NCI-H82 treated with DMSO at 0.1 percent for 48 hours (cell line): ENCODE measurements at regions not wholly inside any gene's neighbourhood (a gene's known extent, or its start where the extent isn't known, plus 50 kb on each side); places are given as distances from the start of the nearest gene placed in this dataset.

Experiments
- DNase-seq: peaks from one replicate; lab custom pipeline; 2025; ENCODE audit not compliant: unreplicated experiment; lab: John Stamatoyannopoulos, UW

DNA sequence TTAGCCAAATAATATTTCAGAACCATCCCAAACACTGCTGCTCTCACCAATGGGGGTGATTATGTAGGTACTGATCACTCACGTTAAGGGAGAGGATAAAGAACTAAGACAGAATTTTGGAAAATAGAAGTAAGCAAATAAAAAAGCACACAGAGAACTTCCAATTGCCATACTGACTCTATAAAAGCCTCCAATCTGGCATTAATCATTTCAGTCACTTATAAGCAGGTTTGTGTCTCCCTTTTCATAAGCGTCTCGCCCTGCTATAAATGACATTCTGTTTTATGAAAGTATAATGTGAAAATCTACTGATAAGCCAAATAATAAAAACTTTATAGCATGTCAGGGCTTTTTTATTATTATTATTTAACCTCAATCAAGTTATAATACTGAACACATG is 435.2 kb downstream of the ETNK1 start:
- DNase-seq, result no peak

DNA sequence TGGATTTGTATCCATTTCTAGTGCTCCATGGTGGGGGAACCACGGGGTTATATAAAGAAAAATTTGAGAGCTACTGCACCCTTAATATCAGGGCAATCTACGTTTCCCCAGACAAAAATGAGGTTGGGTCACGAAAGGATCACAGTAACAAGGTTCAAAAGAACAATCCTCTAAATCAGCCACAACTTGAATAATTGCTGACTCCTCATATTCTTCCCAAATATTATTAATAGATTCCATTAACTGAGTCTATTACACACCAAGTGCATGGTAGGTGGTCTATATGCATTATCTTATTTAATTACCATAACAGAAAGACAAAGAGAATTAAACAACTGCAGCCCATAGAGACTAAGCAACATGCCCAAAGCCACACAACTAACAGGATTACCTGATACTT is 438.2 kb downstream of the ETNK1 start:
- no peak for DNase-seq

DNA sequence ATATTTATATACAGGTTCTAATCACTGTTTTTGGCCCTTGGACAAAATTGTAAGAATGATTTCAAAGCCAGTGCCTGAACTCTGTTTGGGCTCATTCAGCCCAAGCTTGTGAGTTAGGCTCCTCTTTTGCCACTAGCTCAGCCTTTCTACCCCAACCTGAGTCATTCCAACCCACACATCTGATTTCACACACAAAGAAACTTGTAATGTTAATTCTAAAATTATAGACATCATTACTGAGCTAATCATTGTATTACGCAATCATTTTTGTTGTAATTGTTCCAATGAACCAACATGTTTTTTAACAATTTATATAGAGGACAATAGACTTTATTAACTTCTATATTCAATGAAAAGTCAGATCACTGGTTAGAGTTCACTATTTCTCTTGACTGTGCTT is 441.1 kb downstream of the ETNK1 start:
- no peak for DNase-seq

DNA sequence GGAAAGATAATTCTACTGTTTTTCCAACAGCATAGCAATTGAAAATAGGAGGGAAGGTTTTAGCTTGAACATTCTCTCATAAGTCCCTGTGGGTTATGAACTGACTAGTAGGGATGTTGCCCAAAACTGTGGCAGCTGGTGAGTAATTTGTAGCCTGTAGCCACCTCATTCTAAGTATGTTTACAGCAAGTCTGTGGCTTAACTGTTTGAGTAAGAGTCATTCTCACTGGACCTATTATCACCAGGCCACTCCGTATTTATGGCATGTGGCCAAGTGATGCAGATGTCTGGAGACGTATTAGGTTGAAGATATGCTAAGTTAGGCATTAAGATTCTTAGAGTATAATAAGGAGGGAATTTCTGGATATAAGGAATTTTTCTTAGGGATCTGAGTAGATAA is 458.3 kb downstream of the ETNK1 start:
- peak; percentile 86 for DNase-seq

- DNase-seq, result peak; percentile 48
Measured at GRCh38 chr12:23084236-23084995, 459.4 kb downstream of the ETNK1 start.

DNA sequence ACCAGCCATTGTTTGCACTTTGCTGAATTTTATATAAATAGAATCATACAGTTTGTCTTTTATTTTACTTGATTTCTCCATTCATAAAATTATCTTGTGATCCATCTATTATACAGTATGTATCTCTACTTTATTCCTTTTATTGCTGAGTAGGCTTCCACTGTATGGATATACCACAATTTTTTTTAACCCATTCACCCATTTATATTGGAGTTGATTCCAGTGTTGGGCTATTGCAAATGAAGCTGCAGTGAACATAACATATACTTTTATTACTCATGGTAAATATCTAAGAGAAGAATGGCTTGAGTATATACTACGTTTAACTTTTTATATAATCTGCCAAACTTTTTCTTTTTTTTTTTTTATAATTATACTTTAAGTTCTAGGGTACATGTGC is 463.6 kb downstream of the ETNK1 start:
- no peak for DNase-seq

DNA sequence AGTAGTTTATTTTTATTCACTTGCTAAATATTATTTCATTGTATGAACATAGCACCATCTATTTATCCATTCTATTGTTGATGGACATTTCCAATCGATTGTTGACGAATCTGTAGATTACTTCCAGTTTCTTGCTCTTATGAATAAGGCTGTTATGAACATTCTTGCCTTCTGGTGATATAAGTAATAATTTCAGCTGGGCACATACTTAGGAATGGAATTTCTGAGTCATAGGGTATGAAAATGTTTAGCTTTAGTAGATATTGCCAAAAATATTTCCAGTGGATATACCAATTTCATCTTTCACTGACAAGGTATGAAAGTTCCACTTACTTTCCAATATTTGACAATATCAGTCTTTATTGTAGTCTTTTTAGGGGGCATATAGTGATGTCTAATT is 468.5 kb downstream of the ETNK1 start:
- no peak for DNase-seq

- DNase-seq, result no peak
Measured at GRCh38 chr12:23096321-23096720, 471.4 kb downstream of the ETNK1 start.

- DNase-seq, result no peak
Measured at GRCh38 chr12:23098110-23098509, 473.1 kb downstream of the ETNK1 start.

DNA sequence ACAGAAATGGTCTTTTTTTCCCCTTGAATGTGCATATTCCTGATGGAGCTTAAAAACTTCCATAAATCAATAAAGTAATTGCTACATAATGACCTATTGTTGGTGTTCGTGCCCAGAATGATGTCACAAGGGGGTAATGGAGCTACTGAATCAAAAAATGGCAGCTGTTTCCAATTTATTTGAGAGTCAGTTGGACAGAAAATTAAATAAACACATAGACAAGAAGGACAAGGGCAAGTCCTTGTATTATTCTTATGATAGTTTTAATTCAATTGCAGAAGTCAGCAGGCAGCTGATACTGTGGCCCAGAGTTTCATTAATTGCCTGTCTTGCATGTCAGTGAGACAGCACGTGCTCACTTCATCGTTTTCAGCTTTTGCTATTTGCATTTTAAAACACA is 473.5 kb downstream of the ETNK1 start:
- DNase-seq, result no peak

DNA sequence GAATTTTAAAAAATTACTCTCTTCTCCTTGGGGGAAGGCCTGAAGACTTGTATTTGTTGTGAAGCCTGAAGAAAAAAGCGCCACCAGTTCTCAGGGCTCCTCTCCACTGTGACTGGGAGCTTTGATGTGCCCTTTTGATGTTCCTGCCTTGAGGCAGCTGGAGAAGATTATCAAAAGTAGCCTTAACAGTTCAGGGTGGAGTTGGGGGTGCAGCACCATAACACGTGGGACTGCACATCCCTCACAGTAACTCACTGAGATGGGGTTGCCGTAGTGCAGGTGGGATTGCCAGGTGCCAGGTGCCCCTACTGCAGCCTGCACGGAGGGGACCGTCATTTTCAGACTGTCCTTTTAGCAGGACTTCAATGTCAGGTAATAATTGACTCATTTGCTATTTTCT is 474.1 kb downstream of the ETNK1 start:
- DNase-seq, result no peak

DNA sequence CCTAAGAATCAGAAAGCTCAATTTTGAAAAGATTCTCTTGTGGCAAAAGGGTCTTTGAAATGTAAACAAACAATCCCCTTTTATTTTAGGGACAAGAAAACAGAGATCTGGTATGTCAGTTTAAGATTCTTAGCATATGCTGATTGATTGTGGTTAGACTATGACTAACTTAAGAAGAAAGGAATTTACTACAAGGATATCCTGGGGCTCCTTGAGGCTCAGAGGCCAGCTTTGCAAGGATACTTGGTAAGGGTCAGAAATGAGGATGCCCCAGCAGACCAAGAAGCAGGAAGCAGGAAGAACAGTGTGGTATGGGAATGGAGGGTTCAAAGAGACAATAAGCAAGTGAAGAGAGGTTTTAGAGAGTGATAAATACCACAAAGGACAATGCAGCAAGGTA is 474.6 kb downstream of the ETNK1 start:
- no peak for DNase-seq

GRCh38 chr12:23108957-23109356 is 484.0 kb downstream of the ETNK1 start:
- no peak for DNase-seq

- no peak for DNase-seq
Measured at GRCh38 chr12:23113781-23114180, 488.8 kb downstream of the ETNK1 start.

- no peak for DNase-seq
Measured at GRCh38 chr12:23115984-23116383, 491.0 kb downstream of the ETNK1 start.

DNA sequence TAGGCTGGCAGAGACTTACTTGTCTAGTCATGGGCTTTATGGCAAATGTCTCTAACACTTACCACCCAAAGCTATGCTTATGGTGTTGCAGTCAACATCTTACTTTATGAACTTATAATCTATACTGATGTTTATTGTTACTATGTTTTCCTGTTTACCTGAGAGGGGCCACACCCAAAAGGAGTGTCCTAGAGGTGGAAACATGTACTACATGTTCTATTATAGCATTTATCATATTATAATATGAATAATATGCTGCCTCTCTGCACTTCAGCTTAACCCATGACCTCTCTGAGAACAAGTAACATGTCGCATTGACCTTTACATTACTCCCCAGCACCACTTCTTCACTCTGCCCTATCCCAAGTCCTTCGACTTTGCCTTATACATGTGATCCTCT is 501.8 kb downstream of the ETNK1 start:
- no peak for DNase-seq

DNA sequence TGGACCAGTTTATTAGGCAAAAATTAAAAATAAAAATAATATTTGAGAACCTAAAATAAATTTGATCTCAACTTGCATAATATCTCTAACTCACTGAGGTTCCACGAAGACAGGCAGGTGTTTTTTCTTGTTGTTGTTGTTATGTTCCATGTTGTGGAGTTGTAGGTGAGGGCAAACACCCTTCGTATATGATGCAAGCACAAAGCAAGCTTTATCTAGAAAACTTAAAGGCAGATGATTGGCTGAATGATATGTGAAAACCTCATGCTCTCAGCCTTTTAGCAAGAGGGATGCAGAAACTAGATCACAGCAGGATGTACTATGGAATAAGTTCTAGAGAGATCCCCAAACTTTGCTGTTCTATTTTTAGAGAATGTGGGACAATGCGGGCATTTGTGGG is 502.7 kb downstream of the ETNK1 start:
- no peak for DNase-seq

GRCh38 chr12:23128462-23128861 is 503.5 kb downstream of the ETNK1 start:
- DNase-seq, result no peak

DNA sequence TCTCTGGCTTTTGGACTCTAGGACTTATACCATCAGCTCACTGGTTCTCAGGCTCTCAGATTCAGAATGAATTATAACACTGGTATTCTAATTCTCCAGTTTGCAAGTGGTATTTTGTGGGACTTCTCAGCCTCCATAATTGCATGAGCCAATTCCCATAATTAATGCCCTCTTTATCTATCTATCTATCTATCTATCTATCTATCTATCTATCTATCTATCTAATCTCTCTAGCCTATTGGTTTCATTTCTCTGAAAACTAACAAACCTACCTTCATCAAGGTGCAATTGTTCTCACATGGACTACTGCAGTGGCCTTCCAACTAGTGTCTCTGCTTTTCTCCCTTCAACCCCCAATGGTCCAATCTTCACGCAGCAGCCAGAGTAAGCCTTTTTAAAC is 507.4 kb downstream of the ETNK1 start:
- DNase-seq, result no peak

GRCh38 chr12:23133471-23133870 is 508.5 kb downstream of the ETNK1 start:
- DNase-seq, result no peak

DNA sequence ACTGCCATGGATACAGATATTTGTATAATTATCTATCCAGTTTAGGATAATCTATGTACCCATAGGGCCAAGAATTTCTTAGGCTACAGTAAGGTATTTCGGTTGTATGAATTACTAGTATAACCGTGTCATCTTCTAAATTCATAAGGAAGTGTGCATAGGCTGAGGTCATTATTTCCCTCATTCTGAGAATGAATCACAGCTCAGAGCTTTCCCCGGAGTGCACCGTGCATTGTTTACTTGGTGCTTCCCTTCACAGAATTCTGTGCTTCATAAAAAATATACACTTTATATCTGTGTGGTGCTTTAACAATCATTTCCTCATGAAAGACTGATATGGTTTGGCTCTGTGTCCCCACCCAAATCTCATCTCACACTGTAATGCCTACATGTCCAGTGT is 514.1 kb downstream of the ETNK1 start:
- DNase-seq, result no peak

- DNase-seq, result no peak
Measured at GRCh38 chr12:23140710-23141109, 515.7 kb downstream of the ETNK1 start.

DNA sequence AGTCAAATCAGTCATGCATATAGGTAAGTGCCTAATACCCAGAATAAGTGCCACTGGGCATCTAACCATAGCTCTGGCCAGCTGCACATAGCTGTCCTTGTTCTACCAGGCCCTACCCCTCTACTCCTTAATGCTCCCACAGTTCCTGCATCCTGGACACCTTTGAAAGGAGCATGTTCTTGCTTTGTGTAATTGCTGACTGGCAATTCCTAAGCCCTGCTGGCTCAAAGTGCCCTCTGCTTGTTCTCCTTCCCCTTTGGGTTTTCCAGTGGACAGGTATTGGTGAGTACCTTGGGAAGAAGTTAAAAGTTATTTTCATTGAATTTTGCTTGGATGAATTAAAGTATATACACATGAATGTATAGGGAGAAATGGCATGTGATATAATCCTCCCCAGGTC is 516.4 kb downstream of the ETNK1 start:
- DNase-seq, result no peak
